ENCODE measurements at regions not wholly inside any gene's neighbourhood (a gene's known extent, or its start where the extent isn't known, plus 50 kb on each side); places are given as distances from the start of the nearest gene placed in this dataset.
A peak's percentile ranks its signal among the peaks of the same experiment; 100 is the strongest.

GRCh38 chr14:45664668-45665356 is 411.8 kb upstream of the MIS18BP1 start:
- TF ChIP-seq CTCF (IDR thresholded peaks at IDR 0.05; ENCODE audit: extremely low read depth in 1 of 2, insufficient read depth in 1 of 2, low read depth in 1 of 2, low read length in 2 of 2) (peak in 1 of 2 donors; percentile 13), POLR2A (IDR thresholded peaks at IDR 0.05; ENCODE audit: low read depth, low read length) (no peak), FOS (IDR thresholded peaks at IDR 0.05; ENCODE audit: borderline replicate concordance, insufficient read depth, low read length) (no peak)

Data from endothelial cell of umbilical vein (primary cell).